ENCODE measurements at regions not wholly inside any gene's neighbourhood (a gene's known extent, or its start where the extent isn't known, plus 50 kb on each side); places are given as distances from the start of the nearest gene placed in this dataset.
"Not testable (repeated sequence)": the region's sequence is repeated elsewhere in the genome, so short reads cannot be mapped to it uniquely, and the experiment has no call there.

GRCh38 chr7:68623030-68623429 is 975.2 kb upstream of the AUTS2 start:
- no peak for ATAC-seq (ENCODE audit: insufficient read depth, low read depth)
- Histone ChIP-seq H4K20me1 (ENCODE audit: insufficient read depth, low read length) (no peaks in the 10 kb centered on the region), H3K27ac (ENCODE audit: low read length) (no peak overlapping the region), H3K4me1 (ENCODE audit: insufficient read depth, low read length) (no peaks in the 10 kb centered on the region), H3K79me2 (ENCODE audit: insufficient read depth, low read length) (no peaks in the 10 kb centered on the region), H3K36me3 (ENCODE audit: insufficient read depth, low read length) (no peaks in the 10 kb centered on the region), H3K27me3 (ENCODE audit: insufficient read depth, low read length, poor library complexity) (no peaks in the 10 kb centered on the region), H3K4me2 (ENCODE audit: insufficient read depth, low read length) (no peak overlapping the region), H3K9me3 (ENCODE audit: insufficient read depth, low read length, severe bottlenecking) (no peaks in the 10 kb centered on the region), H2AFZ (ENCODE audit: low read depth, low read length) (no peak overlapping the region), H3K4me3 (ENCODE audit: low read depth in 1 of 2, low read length in 2 of 2) (no peak overlapping the region), H3K9ac (ENCODE audit: low read depth, low read length) (no peak overlapping the region)
- no peak for DNase-seq
- TF ChIP-seq EZH2 (IDR thresholded peaks at IDR 0.05; ENCODE audit: borderline replicate concordance, low read depth, low read length, severe bottlenecking) (no peak), CTCF (IDR thresholded peaks at IDR 0.05; ENCODE audit: borderline replicate concordance, extremely low read depth, low read length, poor library complexity, severe bottlenecking) (no peak)

- H3K9ac ChIP-seq (ENCODE audit: low read depth, low read length) = no peak overlapping the region
- H3K4me2 ChIP-seq (ENCODE audit: insufficient read depth, low read length) = no peak overlapping the region
- TF ChIP-seq EZH2 (IDR thresholded peaks at IDR 0.05; ENCODE audit: borderline replicate concordance, low read depth, low read length, severe bottlenecking) (no peak), CTCF (IDR thresholded peaks at IDR 0.05; ENCODE audit: borderline replicate concordance, extremely low read depth, low read length, poor library complexity, severe bottlenecking) (no peak)
- no peak overlapping the region for H3K27ac ChIP-seq (ENCODE audit: low read length)
- H3K27me3 ChIP-seq (ENCODE audit: insufficient read depth, low read length, poor library complexity) = no peaks in the 10 kb centered on the region
- H3K4me1 ChIP-seq (ENCODE audit: insufficient read depth, low read length) = no peaks in the 10 kb centered on the region
- no peak overlapping the region for H3K4me3 ChIP-seq (ENCODE audit: low read depth in 1 of 2, low read length in 2 of 2)
- DNase-seq = no peak
- no peaks in the 10 kb centered on the region for H3K36me3 ChIP-seq (ENCODE audit: insufficient read depth, low read length)
- no peak for ATAC-seq (ENCODE audit: insufficient read depth, low read depth)
- no peak overlapping the region for H2AFZ ChIP-seq (ENCODE audit: low read depth, low read length)
- H4K20me1 ChIP-seq (ENCODE audit: insufficient read depth, low read length) = no peaks in the 10 kb centered on the region
- H3K79me2 ChIP-seq (ENCODE audit: insufficient read depth, low read length) = no peaks in the 10 kb centered on the region
- no peaks in the 10 kb centered on the region for H3K9me3 ChIP-seq (ENCODE audit: insufficient read depth, low read length, severe bottlenecking)
These were observed 970.9 kb upstream of the AUTS2 start for GRCh38 chr7:68627247-68627864.

GRCh38 chr7:68630914-68631313 is 967.4 kb upstream of the AUTS2 start:
- not testable (repeated sequence) for H4K20me1 ChIP-seq (ENCODE audit: insufficient read depth, low read length); DNase-seq; H3K79me2 ChIP-seq (ENCODE audit: insufficient read depth, low read length); H3K36me3 ChIP-seq (ENCODE audit: insufficient read depth, low read length); ATAC-seq (ENCODE audit: insufficient read depth, low read depth); H3K9me3 ChIP-seq (ENCODE audit: insufficient read depth, low read length, severe bottlenecking); H3K27me3 ChIP-seq (ENCODE audit: insufficient read depth, low read length, poor library complexity); H3K9ac ChIP-seq (ENCODE audit: low read depth, low read length); H3K4me3 ChIP-seq (ENCODE audit: low read depth in 1 of 2, low read length in 2 of 2); H3K4me1 ChIP-seq (ENCODE audit: insufficient read depth, low read length); H3K27ac ChIP-seq (ENCODE audit: low read length); H2AFZ ChIP-seq (ENCODE audit: low read depth, low read length); H3K4me2 ChIP-seq (ENCODE audit: insufficient read depth, low read length)

- H3K27me3 ChIP-seq (ENCODE audit: insufficient read depth, low read length, poor library complexity) = no peaks in the 10 kb centered on the region
- H3K4me2 ChIP-seq (ENCODE audit: insufficient read depth, low read length) = no peak overlapping the region
- H2AFZ ChIP-seq (ENCODE audit: low read depth, low read length) = no peak overlapping the region
- no peak for ATAC-seq (ENCODE audit: insufficient read depth, low read depth)
- H3K79me2 ChIP-seq (ENCODE audit: insufficient read depth, low read length) = no peaks in the 10 kb centered on the region
- no peaks in the 10 kb centered on the region for H3K4me1 ChIP-seq (ENCODE audit: insufficient read depth, low read length)
- H3K27ac ChIP-seq (ENCODE audit: low read length) = no peak overlapping the region
- no peak overlapping the region for H3K4me3 ChIP-seq (ENCODE audit: low read depth in 1 of 2, low read length in 2 of 2)
- DNase-seq = no peak
- peaks cover 3% of the 10 kb centered on the region for H3K9me3 ChIP-seq (ENCODE audit: insufficient read depth, low read length, severe bottlenecking)
- H3K9ac ChIP-seq (ENCODE audit: low read depth, low read length) = no peak overlapping the region
- no peaks in the 10 kb centered on the region for H3K36me3 ChIP-seq (ENCODE audit: insufficient read depth, low read length)
- no peak for TF ChIP-seq EZH2 (IDR thresholded peaks at IDR 0.05; ENCODE audit: borderline replicate concordance, low read depth, low read length, severe bottlenecking)
- TF ChIP-seq CTCF (IDR thresholded peaks at IDR 0.05; ENCODE audit: borderline replicate concordance, extremely low read depth, low read length, poor library complexity, severe bottlenecking) = no peak
- H4K20me1 ChIP-seq (ENCODE audit: insufficient read depth, low read length) = no peaks in the 10 kb centered on the region
These were observed 958.2 kb upstream of the AUTS2 start for GRCh38 chr7:68640103-68640502.

Data from DND-41 (cell line).